ENCODE measurements at regions not wholly inside any gene's neighbourhood (a gene's known extent, or its start where the extent isn't known, plus 50 kb on each side); places are given as distances from the start of the nearest gene placed in this dataset.

DNA sequence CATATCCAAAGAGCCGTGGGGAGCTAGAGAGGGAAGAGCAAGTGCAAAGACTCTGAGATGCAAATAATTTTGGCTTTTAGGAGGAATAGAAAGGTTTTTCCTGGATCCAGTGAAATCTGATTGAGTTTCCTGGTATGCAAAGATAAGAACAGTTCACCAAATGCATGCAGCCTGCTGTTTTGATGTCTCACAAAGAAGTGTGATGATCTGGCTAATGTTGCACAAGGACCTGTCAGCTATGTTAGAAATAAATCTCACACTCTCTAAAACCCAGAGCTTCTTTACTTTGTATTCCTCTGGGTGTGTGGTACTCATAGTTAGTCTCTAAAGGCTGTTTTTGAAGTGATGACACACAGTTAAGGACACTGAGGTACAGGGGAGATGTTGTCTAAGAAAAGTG, 321.4 kb downstream of the AACS start:
- TF ChIP-seq E2F1 (CRISPR knock-in tag; IDR thresholded peaks at IDR 0.05) (no peak), SP1 (CRISPR knock-in tag; conservative IDR thresholded peaks at IDR 0.05) (no peak), ATF3 (CRISPR knock-in tag; conservative IDR thresholded peaks at IDR 0.05) (no peak), E2F4 (CRISPR knock-in tag; IDR thresholded peaks at IDR 0.05; ENCODE audit: borderline replicate concordance, low read depth) (no peak), ZNF121 (CRISPR knock-in tag; IDR thresholded peaks at IDR 0.05) (no peak), ESRRA (CRISPR knock-in tag; IDR thresholded peaks at IDR 0.05; ENCODE audit: borderline replicate concordance) (no peak), ZSCAN18 (CRISPR knock-in tag; IDR thresholded peaks at IDR 0.05) (no peak), CREB1 (CRISPR knock-in tag; IDR thresholded peaks at IDR 0.05) (no peak)
- TF ChIP-seq, protein P1, sequence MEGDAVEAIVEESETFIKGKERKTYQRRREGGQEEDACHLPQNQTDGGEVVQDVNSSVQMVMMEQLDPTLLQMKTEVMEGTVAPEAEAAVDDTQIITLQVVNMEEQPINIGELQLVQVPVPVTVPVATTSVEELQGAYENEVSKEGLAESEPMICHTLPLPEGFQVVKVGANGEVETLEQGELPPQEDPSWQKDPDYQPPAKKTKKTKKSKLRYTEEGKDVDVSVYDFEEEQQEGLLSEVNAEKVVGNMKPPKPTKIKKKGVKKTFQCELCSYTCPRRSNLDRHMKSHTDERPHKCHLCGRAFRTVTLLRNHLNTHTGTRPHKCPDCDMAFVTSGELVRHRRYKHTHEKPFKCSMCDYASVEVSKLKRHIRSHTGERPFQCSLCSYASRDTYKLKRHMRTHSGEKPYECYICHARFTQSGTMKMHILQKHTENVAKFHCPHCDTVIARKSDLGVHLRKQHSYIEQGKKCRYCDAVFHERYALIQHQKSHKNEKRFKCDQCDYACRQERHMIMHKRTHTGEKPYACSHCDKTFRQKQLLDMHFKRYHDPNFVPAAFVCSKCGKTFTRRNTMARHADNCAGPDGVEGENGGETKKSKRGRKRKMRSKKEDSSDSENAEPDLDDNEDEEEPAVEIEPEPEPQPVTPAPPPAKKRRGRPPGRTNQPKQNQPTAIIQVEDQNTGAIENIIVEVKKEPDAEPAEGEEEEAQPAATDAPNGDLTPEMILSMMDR (IDR thresholded peaks at IDR 0.05) = no peak
- TF ChIP-seq, protein P2, sequence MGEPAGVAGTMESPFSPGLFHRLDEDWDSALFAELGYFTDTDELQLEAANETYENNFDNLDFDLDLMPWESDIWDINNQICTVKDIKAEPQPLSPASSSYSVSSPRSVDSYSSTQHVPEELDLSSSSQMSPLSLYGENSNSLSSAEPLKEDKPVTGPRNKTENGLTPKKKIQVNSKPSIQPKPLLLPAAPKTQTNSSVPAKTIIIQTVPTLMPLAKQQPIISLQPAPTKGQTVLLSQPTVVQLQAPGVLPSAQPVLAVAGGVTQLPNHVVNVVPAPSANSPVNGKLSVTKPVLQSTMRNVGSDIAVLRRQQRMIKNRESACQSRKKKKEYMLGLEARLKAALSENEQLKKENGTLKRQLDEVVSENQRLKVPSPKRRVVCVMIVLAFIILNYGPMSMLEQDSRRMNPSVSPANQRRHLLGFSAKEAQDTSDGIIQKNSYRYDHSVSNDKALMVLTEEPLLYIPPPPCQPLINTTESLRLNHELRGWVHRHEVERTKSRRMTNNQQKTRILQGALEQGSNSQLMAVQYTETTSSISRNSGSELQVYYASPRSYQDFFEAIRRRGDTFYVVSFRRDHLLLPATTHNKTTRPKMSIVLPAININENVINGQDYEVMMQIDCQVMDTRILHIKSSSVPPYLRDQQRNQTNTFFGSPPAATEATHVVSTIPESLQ (CRISPR knock-in tag; IDR thresholded peaks at IDR 0.05) = no peak
